GM21619 (cell line): ENCODE measurements at regions not wholly inside any gene's neighbourhood (a gene's known extent, or its start where the extent isn't known, plus 50 kb on each side); places are given as distances from the start of the nearest gene placed in this dataset.

ENCODE experiments used
- ATAC-seq: cut with Tn5 transposase; IDR thresholded peaks from one replicate; pipeline ENCODE4 v1.9.1; 2021; ENCODE audit not compliant: unreplicated experiment

DNA sequence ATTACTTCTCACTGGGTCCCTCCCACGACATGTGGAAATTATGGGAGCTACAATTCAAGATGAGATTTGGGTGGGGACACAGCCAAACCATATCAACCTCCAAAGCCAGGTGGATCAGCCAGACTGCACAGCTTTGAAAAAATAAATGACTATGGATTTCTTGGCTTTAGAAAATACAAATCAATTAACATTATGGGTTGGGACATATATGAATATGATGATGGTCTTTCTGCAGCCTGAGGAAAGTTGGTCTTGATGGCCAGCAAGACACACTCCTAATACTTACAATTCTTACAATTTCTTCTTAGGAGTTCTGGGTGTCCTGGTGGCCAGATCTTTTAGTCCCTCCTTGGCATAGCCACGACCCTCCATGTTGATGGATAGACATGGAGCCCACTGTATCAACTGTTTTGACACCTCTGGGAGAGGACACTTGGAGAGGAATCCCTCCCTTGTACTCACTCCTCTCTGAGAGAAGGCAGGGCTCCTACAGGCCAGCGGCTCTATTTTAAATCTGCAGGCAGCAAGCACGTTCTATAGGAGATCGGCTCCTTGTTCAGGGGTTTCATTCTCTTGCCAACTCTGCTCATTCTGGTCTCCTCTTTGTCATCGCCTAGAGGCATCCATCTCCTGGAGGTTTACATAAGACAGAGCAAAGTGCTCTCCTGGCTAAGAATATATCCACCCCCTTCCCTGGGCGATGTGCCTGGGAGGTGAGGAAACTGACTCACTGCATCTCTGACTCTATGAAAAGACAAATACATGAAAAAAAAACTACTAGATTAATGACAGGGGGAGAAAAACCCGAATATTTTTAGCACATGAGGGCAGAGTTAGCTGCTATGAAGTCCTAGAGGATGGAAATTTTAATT lies 145.9 kb downstream of the CARTPT start:
- no peak for ATAC-seq

DNA sequence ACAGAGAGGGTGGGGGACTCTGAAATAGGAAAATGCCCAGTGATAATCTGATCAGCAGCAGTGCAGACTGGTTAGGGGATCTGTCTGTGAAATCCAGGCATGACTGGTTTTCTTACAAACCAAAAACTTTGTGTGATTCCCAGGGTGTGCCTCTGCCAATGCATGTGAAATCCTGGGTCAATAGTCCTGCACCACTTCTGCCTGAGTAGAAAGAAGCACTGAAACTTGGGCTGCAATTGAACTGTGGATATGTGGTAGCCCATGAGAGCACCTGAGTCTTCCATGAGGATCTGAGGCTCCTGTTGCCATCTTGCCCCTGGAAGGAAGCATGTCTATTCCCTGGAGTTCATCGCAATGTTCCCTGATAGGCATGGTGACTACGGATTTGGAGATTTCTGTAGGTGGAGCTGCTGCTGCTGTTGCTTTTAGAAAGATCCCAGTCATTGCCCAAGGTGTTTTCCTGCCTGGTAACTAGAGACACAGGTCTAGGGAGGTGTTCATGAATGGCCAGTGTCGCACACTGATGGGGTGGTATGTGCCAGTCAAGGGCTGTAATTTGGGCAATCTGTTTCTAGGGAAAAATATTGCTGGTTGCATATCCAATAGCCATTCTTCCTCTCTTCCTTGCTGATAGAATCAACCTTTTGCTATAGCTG lies 146.7 kb downstream of the CARTPT start:
- ATAC-seq, result no peak

DNA sequence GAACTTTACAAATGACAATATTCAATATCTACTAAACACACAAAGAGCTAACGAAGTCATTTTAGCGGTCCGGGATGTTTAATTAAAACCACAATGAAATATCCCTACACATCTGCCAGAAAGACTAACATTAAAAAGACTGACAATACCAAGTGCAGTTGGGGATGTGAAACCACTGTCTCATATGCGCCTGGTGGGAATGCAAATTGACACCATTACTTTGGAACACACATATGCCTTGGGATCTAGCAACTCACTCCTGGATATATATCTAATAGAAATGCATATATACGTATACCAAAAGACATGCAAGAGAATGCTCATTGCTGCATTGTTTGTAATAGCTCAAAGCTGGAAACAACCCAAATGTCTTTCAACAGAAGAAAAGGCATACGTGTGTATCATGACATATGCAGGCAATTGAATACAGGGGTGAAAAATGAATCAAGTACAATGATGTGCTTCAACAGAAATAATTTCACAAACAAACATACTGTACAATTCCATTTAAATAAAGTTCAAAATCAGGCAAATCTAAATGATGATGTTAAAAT lies 153.3 kb downstream of the CARTPT start:
- ATAC-seq, result no peak

DNA sequence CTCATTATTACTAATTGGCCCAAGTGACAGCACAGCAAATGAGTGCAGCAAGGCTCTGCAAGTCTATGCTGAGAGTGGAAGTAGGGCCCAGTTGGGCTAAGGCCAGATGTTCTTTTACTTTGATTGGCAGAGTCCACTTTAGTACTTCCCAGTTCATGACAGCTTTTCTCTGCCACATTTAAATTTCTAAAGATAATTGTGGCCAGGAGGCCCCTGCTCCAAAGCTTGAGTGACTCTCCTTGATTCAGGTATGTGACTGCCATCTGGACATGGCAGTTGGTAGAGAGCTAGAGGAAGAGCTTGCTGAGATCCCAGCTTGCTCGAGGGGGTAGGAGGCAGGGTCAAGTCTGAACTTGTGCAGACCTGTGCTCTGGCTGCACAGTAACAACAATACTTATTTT lies 154.1 kb downstream of the CARTPT start:
- ATAC-seq, result no peak

DNA sequence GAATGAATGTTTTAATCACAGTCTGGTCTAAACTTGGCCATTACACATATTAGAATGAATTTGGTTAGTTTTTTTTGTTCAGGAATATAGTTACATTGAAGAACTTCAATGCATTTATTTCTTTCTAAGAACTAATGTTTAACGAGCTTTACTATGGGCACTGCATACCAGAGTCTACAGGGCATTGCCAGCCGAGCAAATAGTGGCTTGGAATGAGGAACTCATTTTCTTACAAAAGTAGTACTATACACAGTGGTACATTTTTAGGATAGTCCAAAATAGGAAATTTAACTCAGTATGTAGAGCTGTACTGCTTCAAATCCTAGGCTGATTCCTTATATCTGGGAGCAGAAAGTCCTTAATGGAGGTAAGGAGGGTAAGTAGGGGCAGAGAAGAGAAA lies 155.4 kb downstream of the CARTPT start:
- ATAC-seq, result no peak

DNA sequence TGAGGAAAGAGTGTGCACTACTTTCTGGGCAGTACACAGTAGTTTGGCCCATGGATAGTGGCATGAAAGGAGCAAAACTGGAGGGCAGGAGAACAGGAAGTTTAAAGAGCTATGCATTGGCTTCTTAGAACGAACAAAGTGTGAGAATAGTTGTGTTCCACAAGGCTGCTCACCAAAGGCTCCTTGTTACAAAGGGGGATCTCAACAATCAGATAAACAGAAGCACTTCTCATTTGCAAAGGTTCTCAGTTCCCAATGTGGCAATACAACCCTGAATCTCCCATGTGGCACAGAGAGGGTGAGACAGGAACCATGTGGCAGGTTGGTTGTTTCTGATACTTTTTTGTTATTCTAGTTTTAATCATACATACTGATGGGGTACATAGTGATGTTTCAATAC lies 158.4 kb downstream of the CARTPT start:
- no peak for ATAC-seq

DNA sequence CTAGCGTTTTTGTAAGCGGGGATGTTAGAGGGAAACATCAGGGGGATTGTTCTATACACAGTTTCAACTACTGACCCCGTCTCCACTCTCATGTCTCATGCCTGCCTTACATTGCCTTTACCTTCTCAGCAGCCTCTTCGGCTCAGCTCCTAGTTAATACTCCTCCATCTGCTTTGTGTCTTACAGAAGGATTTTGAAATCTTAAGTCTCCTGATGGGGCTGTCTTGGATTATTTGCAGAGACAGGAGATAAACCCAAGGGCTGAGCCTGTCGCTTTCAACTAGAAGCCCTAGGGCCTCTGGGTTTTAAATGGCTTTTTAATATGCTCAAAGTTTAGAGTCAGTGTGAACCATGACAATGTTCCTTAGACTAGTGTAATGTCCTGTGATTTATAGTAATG lies 161.5 kb downstream of the CARTPT start:
- ATAC-seq, result no peak

DNA sequence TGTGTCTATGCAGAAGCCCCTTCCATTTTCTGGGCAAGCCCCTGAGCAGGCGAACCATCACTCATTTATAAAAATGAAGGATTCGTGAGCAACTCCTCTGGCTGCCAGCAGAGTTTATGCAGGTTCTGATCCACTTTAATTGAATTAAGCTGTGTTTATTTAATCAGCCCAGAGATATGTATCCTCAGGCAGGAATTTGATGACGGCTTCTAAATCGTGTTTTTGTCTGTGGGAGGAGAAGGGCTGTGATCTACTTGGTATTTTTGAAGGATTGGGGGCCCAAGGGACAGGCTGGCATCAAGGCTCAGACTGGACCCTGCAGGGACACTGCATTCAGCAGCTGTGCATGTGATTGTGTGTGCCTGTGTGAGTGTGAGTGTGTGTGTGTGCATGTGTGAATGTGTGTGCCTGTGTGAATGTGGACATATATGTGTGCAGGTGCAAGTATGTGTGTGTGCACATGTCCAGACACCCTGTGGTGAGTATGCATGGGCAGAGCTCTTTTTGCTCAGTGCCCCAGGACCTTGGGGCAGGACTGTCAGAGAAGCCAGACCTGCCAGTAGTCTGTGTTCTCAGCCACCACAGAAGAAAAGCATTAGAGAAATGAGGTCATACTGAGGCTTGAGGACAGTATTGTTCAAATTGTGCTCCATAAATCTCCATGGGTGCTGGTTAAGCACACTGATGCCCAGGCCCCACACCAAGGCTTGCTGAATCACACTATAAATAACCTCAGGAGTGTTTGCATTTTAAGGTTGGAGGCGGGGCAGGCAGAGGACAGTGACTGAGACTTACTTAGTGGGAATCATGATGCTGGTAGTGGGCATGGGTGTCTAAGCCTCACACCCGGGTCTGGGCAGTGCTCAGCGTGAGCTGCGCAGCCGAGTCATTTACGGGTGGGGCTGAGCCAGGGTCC lies 164.0 kb downstream of the CARTPT start:
- no peak for ATAC-seq

DNA sequence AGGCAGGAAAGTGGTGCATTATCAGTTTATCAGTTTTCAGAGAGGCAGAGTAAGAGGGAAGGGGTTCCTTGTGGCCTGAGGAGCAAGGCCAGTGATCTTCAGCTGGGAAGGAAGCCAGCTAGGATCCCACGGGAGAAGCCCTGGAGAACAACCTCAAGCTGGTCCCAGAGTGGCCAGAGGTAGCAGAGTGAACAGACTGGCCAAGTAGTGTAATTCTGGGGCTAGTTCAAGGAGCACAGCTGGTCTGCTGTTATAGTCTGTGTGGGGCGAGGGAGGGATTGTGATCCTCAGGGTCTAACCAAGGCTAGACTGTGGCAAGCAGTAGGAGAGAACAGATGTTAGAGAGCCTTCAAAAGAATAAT lies 164.6 kb downstream of the CARTPT start:
- no peak for ATAC-seq

DNA sequence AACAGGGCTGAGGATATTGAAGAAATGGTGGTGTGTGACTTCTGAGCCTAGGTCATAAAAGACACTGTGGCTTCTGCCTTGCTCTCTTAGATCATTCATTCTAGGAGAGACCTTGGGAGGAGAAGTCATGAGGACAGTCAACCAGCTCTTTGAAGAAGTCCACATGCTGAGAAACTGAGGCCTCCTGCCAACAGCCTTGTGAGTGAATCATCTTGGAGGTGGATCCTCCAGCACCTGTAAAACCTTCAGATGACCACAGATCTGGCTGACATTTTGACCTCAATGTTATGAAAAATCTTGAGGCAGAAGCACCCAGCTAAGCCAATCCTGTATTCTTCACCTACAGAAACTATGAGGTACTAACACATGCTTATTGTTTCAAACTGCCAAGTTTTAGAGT lies 165.9 kb downstream of the CARTPT start:
- ATAC-seq, result no peak

DNA sequence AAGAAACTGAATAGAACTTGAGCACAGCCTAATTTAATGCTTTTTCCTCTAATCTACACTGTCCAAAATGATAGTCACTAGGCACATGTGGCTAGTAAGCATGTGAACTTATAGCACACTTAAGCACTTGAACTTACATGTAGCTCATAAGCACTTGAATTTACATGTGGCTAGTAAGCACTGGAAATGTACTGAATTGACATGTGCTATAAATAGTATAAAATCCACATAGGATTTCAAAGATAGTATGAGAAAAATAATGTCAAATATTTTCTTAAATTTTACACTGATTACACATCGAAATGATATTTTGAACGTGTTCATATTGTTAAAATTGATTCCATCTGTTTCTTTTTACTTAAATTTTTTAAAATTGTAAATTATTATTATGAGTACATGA lies 167.3 kb downstream of the CARTPT start:
- ATAC-seq, result no peak

DNA sequence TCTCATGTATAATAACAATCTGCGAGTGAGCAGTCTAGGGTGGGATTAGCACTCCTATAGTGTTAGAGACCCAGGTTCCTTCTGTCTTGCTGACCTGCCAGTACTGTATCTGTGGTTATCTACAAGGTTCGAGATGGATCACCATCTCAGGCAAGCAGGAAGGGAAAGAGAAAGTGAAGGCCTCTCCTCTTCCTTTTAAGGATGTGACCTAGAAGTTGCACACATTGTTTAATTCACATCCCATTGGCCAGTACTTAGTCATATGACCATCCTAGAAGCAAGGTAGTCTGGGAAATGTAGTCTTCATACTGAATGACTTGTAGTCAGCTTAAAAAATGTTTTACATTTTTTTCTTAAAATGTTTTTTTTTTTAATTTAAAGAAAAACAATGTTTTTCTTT lies 168.6 kb downstream of the CARTPT start:
- peak; percentile 100 for ATAC-seq

DNA sequence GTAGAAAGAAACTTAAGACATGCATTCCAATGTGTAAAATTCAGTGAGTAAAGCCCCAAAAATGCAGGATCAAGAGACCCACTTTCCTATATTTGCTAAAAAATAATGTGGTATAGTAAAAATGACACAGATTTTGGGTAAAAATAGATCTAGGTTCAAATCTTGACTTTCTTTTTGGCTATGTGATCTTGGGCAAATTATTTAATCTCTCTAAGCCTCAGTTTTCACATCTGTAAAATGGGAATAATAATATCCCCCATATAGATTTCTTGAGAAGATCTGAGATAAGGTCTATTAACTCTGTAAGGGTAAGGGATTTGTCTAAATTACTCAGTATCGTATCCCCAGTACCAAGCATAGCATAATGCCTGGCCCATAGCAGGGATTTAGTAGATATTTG lies 172.3 kb downstream of the CARTPT start:
- no peak for ATAC-seq

DNA sequence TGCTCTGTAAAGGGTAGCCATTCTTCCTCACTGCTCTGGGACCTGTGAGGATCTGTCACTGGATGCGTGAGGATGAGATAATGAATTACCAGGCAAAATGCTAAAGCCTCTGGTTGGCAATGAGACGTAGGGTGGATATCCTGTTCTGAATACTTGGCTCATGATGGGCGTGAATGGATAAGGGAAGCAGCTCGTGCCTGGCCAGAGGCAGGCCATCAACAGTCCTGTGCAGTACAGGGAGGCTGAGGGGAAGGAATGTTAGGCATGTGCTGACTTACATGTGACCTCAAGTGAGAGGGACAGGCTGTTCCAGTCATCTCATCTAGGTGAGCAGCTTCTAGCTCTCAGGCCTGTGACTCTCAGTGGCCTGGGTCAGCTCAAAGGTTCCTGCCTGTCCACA lies 172.8 kb downstream of the CARTPT start:
- no peak for ATAC-seq

DNA sequence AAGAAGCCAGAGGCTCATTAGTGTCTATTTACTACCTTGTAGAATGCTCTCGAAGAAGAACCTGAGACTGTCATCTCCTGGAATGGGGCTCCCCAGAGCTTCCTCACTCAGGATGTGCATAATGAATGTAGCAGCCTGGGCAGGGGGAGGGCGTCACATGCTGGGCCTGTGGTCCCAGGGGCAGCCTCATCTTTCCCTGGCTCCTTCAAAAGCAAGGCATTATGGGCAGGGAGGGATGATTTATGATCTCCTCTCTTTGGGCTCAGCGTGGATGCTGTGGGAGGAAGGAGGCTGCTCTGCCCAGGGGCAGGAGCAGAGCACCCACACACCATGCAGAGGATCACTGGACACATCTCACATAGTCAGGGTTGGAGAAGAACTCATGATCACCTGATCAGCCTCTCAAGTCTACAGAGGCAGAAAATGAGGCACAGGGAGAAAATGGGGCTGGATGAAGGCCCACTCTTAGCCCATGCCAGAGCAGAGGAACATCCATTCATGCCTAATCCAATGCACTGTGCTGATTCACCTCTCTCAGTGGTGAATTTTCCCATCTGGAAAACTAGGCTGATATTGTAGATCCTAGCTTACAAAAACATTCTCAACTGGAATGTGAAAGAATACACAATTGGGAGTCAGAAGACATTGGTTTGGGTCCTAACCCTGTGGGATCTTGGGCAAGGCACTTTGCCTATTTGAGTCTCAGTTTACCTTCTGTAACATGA lies 173.7 kb downstream of the CARTPT start:
- ATAC-seq, result no peak

DNA sequence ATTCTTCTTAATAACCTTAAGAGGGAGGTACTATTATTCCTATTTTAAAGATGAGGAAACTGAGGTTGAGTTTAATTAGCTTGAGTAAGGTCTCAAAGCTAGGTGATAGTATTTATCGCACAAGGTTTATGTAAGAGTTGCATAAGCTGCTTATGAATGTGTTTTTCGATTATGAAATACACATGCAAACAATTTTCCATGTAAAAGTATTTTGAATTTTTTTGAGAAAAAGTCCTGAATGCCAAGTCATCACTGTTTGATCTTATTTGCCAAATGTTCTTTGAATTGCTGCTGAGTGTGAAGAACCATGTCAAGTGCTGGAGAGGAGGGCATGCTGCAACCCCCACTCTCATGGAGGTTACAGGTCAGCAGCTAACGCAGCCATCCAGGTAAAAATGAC lies 174.4 kb downstream of the CARTPT start:
- no peak for ATAC-seq

DNA sequence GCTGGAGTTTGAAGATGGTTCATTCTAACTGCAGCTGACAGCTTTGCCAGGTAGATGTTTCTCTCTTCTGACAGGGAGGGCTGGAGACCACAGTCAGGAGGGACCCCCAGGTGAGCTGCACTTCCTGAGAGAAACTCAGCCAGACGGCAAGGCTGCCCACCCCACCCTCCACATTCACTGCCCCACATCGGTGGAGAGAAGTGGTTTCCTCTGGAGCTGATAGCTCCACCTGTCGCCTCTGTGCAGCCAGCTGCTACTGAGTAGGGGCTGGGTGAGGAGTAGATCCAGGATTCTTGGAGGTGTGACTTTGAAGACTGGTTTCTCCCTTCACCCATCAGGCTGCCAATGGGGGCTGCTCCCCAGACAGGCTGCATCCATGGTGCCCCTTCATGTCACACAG lies 175.0 kb downstream of the CARTPT start:
- ATAC-seq, result no peak

DNA sequence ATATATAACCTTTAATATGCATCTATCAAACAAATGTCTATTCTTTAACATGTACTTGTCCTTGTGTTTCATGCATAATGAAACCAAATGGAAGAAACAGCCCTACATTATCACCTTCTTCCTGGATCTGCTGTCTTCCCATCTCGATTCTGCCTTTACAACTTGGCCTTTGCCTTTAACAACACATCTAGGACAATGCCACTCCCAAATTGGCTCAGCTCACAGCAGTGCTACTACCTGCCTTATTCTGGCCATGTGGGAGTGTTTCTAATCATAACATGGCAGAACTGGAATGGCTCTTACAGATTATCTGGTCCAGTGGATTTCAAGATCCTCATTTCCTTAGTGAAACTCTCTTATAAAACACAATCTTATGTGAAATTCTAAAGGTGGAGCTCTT lies 176.5 kb downstream of the CARTPT start:
- no peak for ATAC-seq

DNA sequence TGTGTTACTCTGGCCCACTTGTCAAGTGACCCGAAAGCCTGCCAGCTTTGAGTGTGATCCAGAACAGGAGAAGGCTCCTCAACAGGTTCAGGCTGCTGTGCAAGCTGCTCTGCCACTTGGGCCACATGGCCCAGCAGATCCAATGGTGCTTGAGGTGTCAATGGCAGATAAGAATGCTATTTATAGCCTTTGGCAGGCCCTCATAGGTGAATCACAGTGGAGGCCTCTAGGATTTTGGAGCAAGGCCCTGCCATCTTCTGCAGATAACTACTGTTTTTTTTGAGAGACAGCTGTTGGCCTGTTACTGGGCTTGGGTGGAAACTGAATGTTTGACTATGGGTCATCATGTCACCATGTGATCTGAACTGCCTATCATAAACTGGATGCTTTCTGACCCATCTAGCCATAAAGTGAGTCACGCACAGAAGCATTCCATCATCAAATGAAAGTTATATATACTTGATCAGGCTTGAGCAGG lies 180.8 kb downstream of the CARTPT start:
- ATAC-seq, result no peak

DNA sequence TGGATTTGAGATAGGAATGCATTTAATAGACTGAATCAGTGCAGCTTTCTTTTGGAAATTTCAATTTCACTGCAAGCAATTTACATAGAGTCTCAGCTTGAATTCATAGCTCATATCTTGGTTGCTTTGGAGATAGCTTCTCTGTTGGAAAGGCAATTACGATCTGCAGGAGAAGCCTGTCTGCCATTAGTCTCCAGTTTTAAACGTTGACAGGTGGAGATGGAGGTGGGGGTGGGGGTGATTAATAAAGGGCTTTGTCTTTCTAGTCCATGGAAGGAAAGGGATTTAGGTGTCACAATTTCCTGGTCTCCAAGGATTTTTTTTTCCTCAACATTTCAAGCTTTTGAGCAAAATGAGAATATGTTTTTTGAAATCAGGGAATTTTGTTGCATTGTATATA lies 184.7 kb downstream of the CARTPT start:
- ATAC-seq, result no peak

DNA sequence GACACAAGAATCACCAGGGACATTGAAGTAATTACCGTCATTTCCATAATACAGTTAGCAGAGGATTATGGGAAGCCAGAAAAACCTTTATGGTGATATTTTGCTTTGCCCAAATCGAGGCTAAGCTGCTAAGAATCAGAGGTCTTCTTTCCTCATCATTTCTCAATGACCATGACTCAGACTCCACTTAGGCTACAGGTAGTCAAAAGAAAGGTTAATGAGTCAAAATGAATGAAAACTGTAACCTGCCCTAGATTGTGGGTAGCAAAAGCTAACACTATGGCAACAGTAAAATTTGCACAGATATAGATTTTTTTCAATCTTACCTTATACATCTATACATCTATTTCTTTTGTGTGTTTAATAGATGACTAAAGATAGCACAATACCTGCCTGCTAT lies 185.8 kb downstream of the CARTPT start:
- ATAC-seq, result no peak
